Right atrium auricular region (tissue), 2 donors: ENCODE measurements at regions not wholly inside any gene's neighbourhood (a gene's known extent, or its start where the extent isn't known, plus 50 kb on each side); places are given as distances from the start of the nearest gene placed in this dataset.

Experiments
- DNase-seq: peaks from one replicate; pipeline ENCODE4 v3.0.0-alpha.2; 2019; ENCODE audit warnings: low spot score
- H3K27ac ChIP-seq, 2 donors: fragments of 200-600 bp; sonication (generic); 1 replicate in 1 of 2; 2 replicates in 1 of 2; pipeline ENCODE4 v1.5.1; 2016 to 2019
- H3K27me3 ChIP-seq, 2 donors: fragments of 200-600 bp; sonication (generic); one replicate each; pipeline versions ENCODE4 v1.5.1 to v1.6.0; 2017 to 2019
- H3K36me3 ChIP-seq: fragments of 200-600 bp; sonication (generic); one replicate; pipeline ENCODE4 v1.5.1; 2016
- H3K4me1 ChIP-seq, 2 donors: fragments of 200-600 bp; sonication (generic); one replicate each; pipeline versions ENCODE4 v1.5.1 to v1.6.0; 2017 to 2019
- H3K4me3 ChIP-seq, 2 donors: fragments of 200-600 bp; sonication (generic); 1 replicate in 1 of 2; 2 replicates in 1 of 2; pipeline ENCODE4 v1.5.1; 2017 to 2019; ENCODE audit warnings: mild to moderate bottlenecking in 1 of 2, moderate library complexity in 1 of 2
- H3K9me3 ChIP-seq, 2 donors: fragments of 200-600 bp; sonication (generic); one replicate each; pipeline ENCODE4 v1.5.1; 2019
- CTCF ChIP-seq, 2 donors: fragments of 200-600 bp; sonication (generic); IDR thresholded peaks; one replicate each; pipeline ENCODE4 v1.5.1; 2019; ENCODE audit warnings: antibody characterized with exemption in 2 of 2

- TF ChIP-seq CTCF (IDR thresholded peaks at IDR 0.05), result no peak
- Histone ChIP-seq H3K27ac (no peak overlapping the region), H3K27me3 (no peaks in the 10 kb centered on the region), H3K4me3 (no peak overlapping the region), H3K4me1 (peaks cover 0 to 4% of the 10 kb centered on the region in 2 donors), H3K9me3 (no peaks in the 10 kb centered on the region), H3K36me3 (no peaks in the 10 kb centered on the region)
- DNase-seq, result no peak
Observed at GRCh38 chr11:130715877-130716220, 200.4 kb downstream of the SNX19 start.

- TF ChIP-seq CTCF (IDR thresholded peaks at IDR 0.05), result no peak
- Histone ChIP-seq H3K4me3 (no peak overlapping the region), H3K27me3 (no peaks in the 10 kb centered on the region), H3K27ac (no peak overlapping the region), H3K4me1 (peaks cover 0 to 4% of the 10 kb centered on the region in 2 donors), H3K36me3 (no peaks in the 10 kb centered on the region), H3K9me3 (no peaks in the 10 kb centered on the region)
- DNase-seq, result no peak
Observed at GRCh38 chr11:130718120-130718519, 198.2 kb downstream of the SNX19 start.

- H3K27ac ChIP-seq, result no peak overlapping the region
- no peak for DNase-seq
- H3K9me3 ChIP-seq, result no peaks in the 10 kb centered on the region
- no peaks in the 10 kb centered on the region for H3K27me3 ChIP-seq
- peaks cover 0 to 10% of the 10 kb centered on the region in 2 donors for H3K4me1 ChIP-seq
- H3K4me3 ChIP-seq, result no peak overlapping the region
- no peaks in the 10 kb centered on the region for H3K36me3 ChIP-seq
- TF ChIP-seq CTCF (IDR thresholded peaks at IDR 0.05), result no peak
Observed at GRCh38 chr11:130719220-130719915, 196.9 kb downstream of the SNX19 start.

GRCh38 chr11:130720232-130721022 is 195.9 kb downstream of the SNX19 start:
- Histone ChIP-seq H3K27me3 (no peaks in the 10 kb centered on the region), H3K4me1 (peaks cover 0 to 20% of the 10 kb centered on the region in 2 donors), H3K27ac (no peak overlapping the region), H3K36me3 (no peaks in the 10 kb centered on the region), H3K9me3 (no peaks in the 10 kb centered on the region), H3K4me3 (no peak overlapping the region)
- no peak for DNase-seq
- no peak for TF ChIP-seq CTCF (IDR thresholded peaks at IDR 0.05)

- Histone ChIP-seq H3K36me3 (no peaks in the 10 kb centered on the region), H3K27ac (no peak overlapping the region), H3K9me3 (no peaks in the 10 kb centered on the region), H3K4me3 (no peak overlapping the region), H3K27me3 (no peaks in the 10 kb centered on the region), H3K4me1 (peaks cover 0 to 27% of the 10 kb centered on the region in 2 donors)
- no peak for DNase-seq
- no peak for TF ChIP-seq CTCF (IDR thresholded peaks at IDR 0.05)
Observed at GRCh38 chr11:130721023-130721681, 195.1 kb downstream of the SNX19 start.
